ENCODE measurements at regions not wholly inside any gene's neighbourhood (a gene's known extent, or its start where the extent isn't known, plus 50 kb on each side); places are given as distances from the start of the nearest gene placed in this dataset.

DNA sequence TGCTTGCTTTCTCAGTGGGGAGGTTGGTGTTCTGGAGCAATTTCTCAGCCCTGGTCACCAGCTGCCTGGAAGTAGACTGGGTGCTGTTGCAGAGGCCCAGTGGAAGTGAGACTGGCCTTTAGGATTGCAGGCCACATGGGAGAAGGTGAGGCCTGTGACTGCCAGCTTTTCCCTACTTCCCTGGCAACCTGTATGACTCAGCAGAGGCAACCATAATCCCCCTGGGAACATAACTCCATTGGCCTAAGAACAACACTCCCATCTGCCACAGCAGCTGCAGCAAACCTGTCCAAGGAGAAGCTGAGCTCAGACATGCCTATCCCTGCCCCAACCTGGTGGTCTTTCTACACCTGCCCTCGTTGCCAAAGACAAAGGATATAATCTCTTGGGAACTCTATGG is 473.5 kb upstream of the SPTLC3 start:
- dilution Hi-C loops (cut with MboI; ENCODE audit: extremely low pct_ligation_motif_present, low sequenced_read_pairs) (no loop called here), intact Hi-C loops (cut with micrococcal nuclease) (no loop called here)
- TF ChIP-seq, protein P1, sequence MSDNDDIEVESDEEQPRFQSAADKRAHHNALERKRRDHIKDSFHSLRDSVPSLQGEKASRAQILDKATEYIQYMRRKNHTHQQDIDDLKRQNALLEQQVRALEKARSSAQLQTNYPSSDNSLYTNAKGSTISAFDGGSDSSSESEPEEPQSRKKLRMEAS (IDR thresholded peaks at IDR 0.05; ENCODE audit: insufficient read depth, insufficient read length) = no peak
- TF ChIP-seq JUN (IDR thresholded peaks at IDR 0.05; ENCODE audit: borderline replicate concordance, insufficient read depth, insufficient read length, low read depth) (no peak), EZH2 (IDR thresholded peaks at IDR 0.05; ENCODE audit: borderline replicate concordance, low read depth, low read length, severe bottlenecking) (no peak), FOS (IDR thresholded peaks at IDR 0.05; ENCODE audit: borderline replicate concordance, insufficient read depth, low read length) (no peak), MYC (IDR thresholded peaks at IDR 0.05; ENCODE audit: low read depth, low read length) (no peak), POLR2AphosphoS5 (IDR thresholded peaks at IDR 0.05; ENCODE audit: insufficient read depth, low read depth, low read length) (no peak), GATA2 (IDR thresholded peaks at IDR 0.05; ENCODE audit: insufficient read depth, insufficient read length, low read depth, low read length) (no peak), CTCF (IDR thresholded peaks at IDR 0.05; ENCODE audit: extremely low read depth in 1 of 2, insufficient read depth in 1 of 2, low read depth in 1 of 2, low read length in 2 of 2) (no peak), POLR2A (IDR thresholded peaks at IDR 0.05; ENCODE audit: low read depth, low read length) (no peak)
- FAIRE-seq (no peak), DNase-seq (ENCODE audit: low read depth, low spot score) (no peak)
- Histone ChIP-seq H2AFZ (ENCODE audit: low read depth, low read length) (no peak overlapping the region), H3K27me3 (ENCODE audit: control insufficient read depth in 2 of 2, insufficient read depth in 2 of 2, low read length in 2 of 2) (no peaks in the 10 kb centered on the region), H3K9ac (replicated peaks; ENCODE audit: extremely low read depth, insufficient read depth, low read length) (no peak overlapping the region), H3K79me2 (ENCODE audit: control insufficient read depth, insufficient read depth, low read length) (no peaks in the 10 kb centered on the region), H3K9me3 (replicated peaks; ENCODE audit: control insufficient read depth, insufficient read depth, low read length) (peaks cover 2% of the 10 kb centered on the region), H3K4me3 (replicated peaks in 1 of 3; ENCODE audit: insufficient read depth in 1 of 3, low read depth in 1 of 3, low read length in 3 of 3) (no peak overlapping the region), H3K36me3 (ENCODE audit: control insufficient read depth in 2 of 2, extremely low read depth in 1 of 2, insufficient read depth in 2 of 2, low read length in 2 of 2) (no peaks in the 10 kb centered on the region), H3K27ac (ENCODE audit: insufficient read depth, low read depth, low read length) (no peak overlapping the region), H4K20me1 (replicated peaks; ENCODE audit: control insufficient read depth, extremely low read depth, insufficient read depth, low read length) (no peaks in the 10 kb centered on the region), H3K4me2 (ENCODE audit: insufficient read depth, low read length) (no peak overlapping the region), H3K4me1 (ENCODE audit: control insufficient read depth, extremely low read depth, insufficient read depth, low read length) (no peaks in the 10 kb centered on the region), H3K9me1 (replicated peaks; ENCODE audit: control insufficient read depth, extremely low read depth, insufficient read depth, low read length) (no peaks in the 10 kb centered on the region)
- ChIA-PET CTCF (no interaction called here), POLR2A (no interaction called here)
- BruUV-seq (replicated peaks) = no TSS peak
